ENCODE measurements at regions not wholly inside any gene's neighbourhood (a gene's known extent, or its start where the extent isn't known, plus 50 kb on each side); places are given as distances from the start of the nearest gene placed in this dataset.

GRCh38 chr13:64847767-64848166 is 2382.4 kb downstream of the PCDH9 start:
- no peak for DNase-seq

GRCh38 chr13:64845110-64845509 is 2385.0 kb downstream of the PCDH9 start:
- DNase-seq, result no peak

GRCh38 chr13:64819081-64819480 is 2411.1 kb downstream of the PCDH9 start:
- DNase-seq, result no peak

- no peak for DNase-seq
Observed at GRCh38 chr13:64817691-64818090, 2412.4 kb downstream of the PCDH9 start.

GRCh38 chr13:64810750-64811149 is 2419.4 kb downstream of the PCDH9 start:
- DNase-seq, result no peak

- DNase-seq, result no peak
Observed at GRCh38 chr13:64808704-64809103, 2421.4 kb downstream of the PCDH9 start.

GRCh38 chr13:64801768-64802167 is 2428.4 kb downstream of the PCDH9 start:
- no peak for DNase-seq

GRCh38 chr13:64798422-64798821 is 2431.7 kb downstream of the PCDH9 start:
- DNase-seq, result no peak

GRCh38 chr13:64793592-64793991 is 2436.5 kb downstream of the PCDH9 start:
- no peak for DNase-seq

GRCh38 chr13:64793131-64793530 is 2437.0 kb downstream of the PCDH9 start:
- DNase-seq, result no peak

GRCh38 chr13:64791373-64791772 is 2438.8 kb downstream of the PCDH9 start:
- no peak for DNase-seq

- DNase-seq, result no peak
Observed at GRCh38 chr13:64782466-64782865, 2447.7 kb downstream of the PCDH9 start.

- no peak for DNase-seq
Observed at GRCh38 chr13:64778002-64778401, 2452.1 kb downstream of the PCDH9 start.

- peak; percentile 39 for DNase-seq
Observed at GRCh38 chr13:64774915-64775314, 2455.2 kb downstream of the PCDH9 start.

GRCh38 chr13:64770743-64771142 is 2459.4 kb downstream of the PCDH9 start:
- DNase-seq, result no peak

GRCh38 chr13:64767054-64767453 is 2463.1 kb downstream of the PCDH9 start:
- no peak for DNase-seq

- DNase-seq, result no peak
Observed at GRCh38 chr13:64765636-64766035, 2464.5 kb downstream of the PCDH9 start.

- no peak for DNase-seq
Observed at GRCh38 chr13:64758521-64759244, 2471.5 kb downstream of the PCDH9 start.

GRCh38 chr13:64756621-64757020 is 2473.5 kb downstream of the PCDH9 start:
- DNase-seq, result no peak

GRCh38 chr13:64755961-64756360 is 2474.2 kb downstream of the PCDH9 start:
- DNase-seq, result no peak

GRCh38 chr13:64753233-64754000 is 2476.7 kb downstream of the PCDH9 start:
- no peak for DNase-seq

- DNase-seq, result no peak
Observed at GRCh38 chr13:64749301-64749700, 2480.8 kb downstream of the PCDH9 start.

- DNase-seq, result no peak
Observed at GRCh38 chr13:64746845-64747244, 2483.3 kb downstream of the PCDH9 start.

GRCh38 chr13:64740493-64740892 is 2489.6 kb downstream of the PCDH9 start:
- DNase-seq, result no peak

GRCh38 chr13:64725492-64725891 is 2504.6 kb downstream of the PCDH9 start:
- DNase-seq, result no peak

Data from DMS53 (cell line).